ENCODE measurements at regions not wholly inside any gene's neighbourhood (a gene's known extent, or its start where the extent isn't known, plus 50 kb on each side); places are given as distances from the start of the nearest gene placed in this dataset.

GRCh38 chr16:76176153-76176552, 101.0 kb upstream of the CNTNAP4 start:
- no peak overlapping the region for H3K4me3 ChIP-seq (ENCODE audit: low read depth, poor library complexity, severe bottlenecking)
- intact Hi-C loops (cut with DNase I; ENCODE audit: low total_unique reads): no loop called here
- TF ChIP-seq CTCF (IDR thresholded peaks at IDR 0.05): no peak
- TF ChIP-seq POLR2A (IDR thresholded peaks at IDR 0.05): no peak
- 59 to 67% methylated on average over 4 of the region's 4 CpGs for WGBS, 2 donors
- no peak for DNase-seq (ENCODE audit: low spot score in 2 of 2)

- 83 to 85% methylated on average over 4 of the region's 4 CpGs for WGBS, 2 donors
- TF ChIP-seq POLR2A (IDR thresholded peaks at IDR 0.05): no peak
- TF ChIP-seq CTCF (IDR thresholded peaks at IDR 0.05): no peak
Measured at GRCh38 chr16:76176616-76177015, 100.6 kb upstream of the CNTNAP4 start.

GRCh38 chr16:76182041-76182635, 95.1 kb upstream of the CNTNAP4 start:
- DNase-seq (ENCODE audit: low spot score in 2 of 2): no peak
- intact Hi-C loops (cut with DNase I; ENCODE audit: low total_unique reads): no loop called here
- no peak for TF ChIP-seq CTCF (IDR thresholded peaks at IDR 0.05)
- 54 to 59% methylated on average over 3 of the region's 3 CpGs for WGBS, 2 donors
- H3K4me3 ChIP-seq (ENCODE audit: low read depth, poor library complexity, severe bottlenecking): no peak overlapping the region

More at GRCh38 chr16:76176616-76177015, 100.6 kb upstream of the CNTNAP4 start:
- DNase-seq (ENCODE audit: low spot score in 2 of 2): no peak
- intact Hi-C loops (cut with DNase I; ENCODE audit: low total_unique reads): no loop called here
- H3K4me3 ChIP-seq (ENCODE audit: low read depth, poor library complexity, severe bottlenecking): no peak overlapping the region

GRCh38 chr16:76183647-76184046, 93.6 kb upstream of the CNTNAP4 start:
- WGBS, 2 donors: 42 to 47% methylated on average over 1 of the region's 1 CpG
- DNase-seq (ENCODE audit: low spot score in 2 of 2): no peak
- intact Hi-C loops (cut with DNase I; ENCODE audit: low total_unique reads): no loop called here
- no peak for TF ChIP-seq CTCF (IDR thresholded peaks at IDR 0.05)
- TF ChIP-seq POLR2A (IDR thresholded peaks at IDR 0.05): no peak
- H3K4me3 ChIP-seq (ENCODE audit: low read depth, poor library complexity, severe bottlenecking): no peak overlapping the region

GRCh38 chr16:76190057-76190456, 87.1 kb upstream of the CNTNAP4 start:
- no peak for DNase-seq (ENCODE audit: low spot score in 2 of 2)
- TF ChIP-seq POLR2A (IDR thresholded peaks at IDR 0.05): no peak
- no peak overlapping the region for H3K4me3 ChIP-seq (ENCODE audit: low read depth, poor library complexity, severe bottlenecking)
- intact Hi-C loops (cut with DNase I; ENCODE audit: low total_unique reads): no loop called here
- 83 to 87% methylated on average over 2 of the region's 2 CpGs for WGBS, 2 donors

- no peak for DNase-seq (ENCODE audit: low spot score in 2 of 2)
- H3K4me3 ChIP-seq (ENCODE audit: low read depth, poor library complexity, severe bottlenecking): no peak overlapping the region
- no peak for TF ChIP-seq POLR2A (IDR thresholded peaks at IDR 0.05)
- TF ChIP-seq CTCF (IDR thresholded peaks at IDR 0.05): no peak
- intact Hi-C loops (cut with DNase I; ENCODE audit: low total_unique reads): no loop called here
Measured at GRCh38 chr16:76190480-76190879, 86.7 kb upstream of the CNTNAP4 start.
